ENCODE measurements at regions not wholly inside any gene's neighbourhood (a gene's known extent, or its start where the extent isn't known, plus 50 kb on each side); places are given as distances from the start of the nearest gene placed in this dataset.
"Not testable (repeated sequence)": the region's sequence is repeated elsewhere in the genome, so short reads cannot be mapped to it uniquely, and the experiment has no call there.

- no peak for DNase-seq
Measured at GRCh38 chr4:132386130-132386529, 763.0 kb upstream of the PCDH10 start.

GRCh38 chr4:132387060-132387459, 762.0 kb upstream of the PCDH10 start:
- no peak for DNase-seq

GRCh38 chr4:132395561-132395960, 753.5 kb upstream of the PCDH10 start:
- no peak for DNase-seq

GRCh38 chr4:132396636-132397035, 752.5 kb upstream of the PCDH10 start:
- DNase-seq = no peak

GRCh38 chr4:132417220-132417619, 731.9 kb upstream of the PCDH10 start:
- no peak for DNase-seq

- no peak for DNase-seq
Measured at GRCh38 chr4:132427125-132427524, 722.0 kb upstream of the PCDH10 start.

- DNase-seq = no peak
Measured at GRCh38 chr4:132437117-132437516, 712.0 kb upstream of the PCDH10 start.

- DNase-seq = no peak
Measured at GRCh38 chr4:132445386-132445785, 703.7 kb upstream of the PCDH10 start.

- not testable (repeated sequence) for DNase-seq
Measured at GRCh38 chr4:132457987-132458386, 691.1 kb upstream of the PCDH10 start.

- no peak for DNase-seq
Measured at GRCh38 chr4:132479543-132479942, 669.6 kb upstream of the PCDH10 start.

GRCh38 chr4:132488555-132488954, 660.5 kb upstream of the PCDH10 start:
- no peak for DNase-seq

GRCh38 chr4:132493476-132493875, 655.6 kb upstream of the PCDH10 start:
- DNase-seq = no peak

- DNase-seq = not testable (repeated sequence)
Measured at GRCh38 chr4:132495267-132495812, 653.8 kb upstream of the PCDH10 start.

- no peak for DNase-seq
Measured at GRCh38 chr4:132498215-132498614, 650.9 kb upstream of the PCDH10 start.

- DNase-seq = no peak
Measured at GRCh38 chr4:132502096-132502552, 647.0 kb upstream of the PCDH10 start.

- DNase-seq = no peak
Measured at GRCh38 chr4:132504438-132504837, 644.7 kb upstream of the PCDH10 start.

- no peak for DNase-seq
Measured at GRCh38 chr4:132506568-132506967, 642.5 kb upstream of the PCDH10 start.

GRCh38 chr4:132513491-132513890, 635.6 kb upstream of the PCDH10 start:
- DNase-seq = no peak

GRCh38 chr4:132526652-132527051, 622.4 kb upstream of the PCDH10 start:
- DNase-seq = no peak

- DNase-seq = no peak
Measured at GRCh38 chr4:132527817-132528216, 621.3 kb upstream of the PCDH10 start.

GRCh38 chr4:132530861-132531260, 618.2 kb upstream of the PCDH10 start:
- no peak for DNase-seq

- DNase-seq = no peak
Measured at GRCh38 chr4:132540268-132540667, 608.8 kb upstream of the PCDH10 start.

- DNase-seq = no peak
Measured at GRCh38 chr4:132540797-132541196, 608.3 kb upstream of the PCDH10 start.

GRCh38 chr4:132542228-132542627, 606.9 kb upstream of the PCDH10 start:
- no peak for DNase-seq

- no peak for DNase-seq
Measured at GRCh38 chr4:132548463-132548862, 600.6 kb upstream of the PCDH10 start.
